ENCODE measurements at regions not wholly inside any gene's neighbourhood (a gene's known extent, or its start where the extent isn't known, plus 50 kb on each side); places are given as distances from the start of the nearest gene placed in this dataset.
"Not testable (repeated sequence)": the region's sequence is repeated elsewhere in the genome, so short reads cannot be mapped to it uniquely, and the experiment has no call there.

DNA sequence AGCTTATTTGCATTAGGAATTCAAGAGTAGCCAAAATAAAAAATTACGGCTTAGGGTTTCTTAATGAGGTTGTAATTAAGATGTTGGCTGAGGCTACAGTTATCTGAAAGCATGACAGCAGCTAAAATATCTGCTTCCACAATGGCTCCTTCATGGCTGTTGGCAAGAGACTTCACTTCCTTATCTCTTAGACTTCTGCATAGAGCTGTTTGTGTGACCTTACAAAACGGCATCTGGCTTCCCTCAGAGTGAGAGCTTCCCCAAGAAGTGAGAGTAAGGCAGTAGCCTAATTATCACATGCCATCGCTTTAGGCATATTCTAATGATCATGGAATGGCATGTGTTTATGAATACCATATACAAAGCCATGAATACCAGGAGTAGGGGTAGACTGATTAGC lies 57.6 kb downstream of the CCDC59 start:
- DNase-seq = no peak

DNA sequence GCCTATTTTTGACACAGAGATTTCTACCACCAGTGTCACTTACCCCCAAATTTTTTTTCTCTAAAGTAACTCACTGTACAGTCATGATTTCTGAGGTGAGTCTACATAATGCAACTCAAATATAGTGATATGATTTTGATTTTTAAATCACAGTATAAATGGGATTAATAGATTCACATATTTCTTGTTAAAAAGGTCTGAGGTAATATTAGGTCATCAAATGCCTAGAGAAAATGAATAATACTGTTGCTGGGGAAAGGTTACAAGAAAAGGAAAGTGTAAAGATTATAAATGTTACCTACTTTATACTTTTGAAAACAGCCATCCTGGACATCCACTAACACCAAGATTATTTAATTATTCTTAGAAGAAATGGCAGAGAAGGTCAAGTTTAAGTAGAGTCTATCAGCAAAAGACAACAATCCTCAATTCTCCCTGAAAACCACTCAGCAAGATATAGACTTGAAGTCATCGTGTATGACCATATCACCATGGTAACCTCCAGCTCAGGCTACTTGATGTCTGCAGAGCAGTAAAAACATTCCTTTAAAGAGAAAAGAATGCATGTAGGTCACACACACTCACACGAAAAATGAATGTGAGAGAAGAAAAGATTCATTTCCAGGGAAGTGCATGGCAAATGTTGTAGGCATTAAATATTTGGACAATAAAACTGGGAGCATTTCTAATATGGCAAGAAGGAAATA lies 58.7 kb downstream of the CCDC59 start:
- peak; percentile 22 for DNase-seq

DNA sequence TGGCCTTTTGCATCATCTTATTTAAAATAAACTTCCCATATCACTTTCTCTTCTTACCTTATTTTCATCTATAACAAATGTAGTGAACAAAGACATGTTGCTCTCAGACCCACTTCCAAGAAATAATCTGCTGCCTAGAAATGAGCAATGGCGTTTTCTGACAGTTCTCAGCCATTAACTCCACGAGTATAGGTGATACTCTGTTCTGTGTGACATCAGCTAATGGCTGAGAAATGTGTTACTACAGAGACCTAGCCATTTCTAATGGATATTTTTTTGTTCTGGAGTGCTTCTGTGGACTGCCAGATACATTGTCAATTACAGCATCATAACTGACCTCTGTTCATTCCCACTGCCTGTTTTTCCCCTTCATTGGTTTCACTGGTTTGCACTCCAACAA lies 67.8 kb downstream of the CCDC59 start:
- no peak for DNase-seq

DNA sequence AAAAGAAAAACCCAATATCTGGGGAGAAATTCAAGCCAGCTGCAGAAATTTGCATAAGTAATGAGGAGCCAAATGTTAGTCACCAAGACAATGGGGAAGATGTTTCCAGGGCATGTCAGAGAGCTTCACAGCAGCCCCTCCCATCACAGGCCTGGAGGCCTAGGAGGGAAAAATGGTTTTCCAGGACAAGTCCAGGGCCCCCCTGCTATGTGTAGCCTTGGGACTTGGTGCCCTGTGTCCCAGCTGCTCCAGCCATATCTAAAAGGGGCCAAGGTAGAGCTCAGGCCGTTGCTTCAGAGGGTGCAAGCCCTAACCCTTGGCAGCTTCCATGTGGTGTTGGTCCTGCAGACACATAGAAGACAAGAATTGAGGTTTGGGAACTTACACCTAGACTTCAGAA lies 76.9 kb downstream of the CCDC59 start:
- DNase-seq = not testable (repeated sequence)

DNA sequence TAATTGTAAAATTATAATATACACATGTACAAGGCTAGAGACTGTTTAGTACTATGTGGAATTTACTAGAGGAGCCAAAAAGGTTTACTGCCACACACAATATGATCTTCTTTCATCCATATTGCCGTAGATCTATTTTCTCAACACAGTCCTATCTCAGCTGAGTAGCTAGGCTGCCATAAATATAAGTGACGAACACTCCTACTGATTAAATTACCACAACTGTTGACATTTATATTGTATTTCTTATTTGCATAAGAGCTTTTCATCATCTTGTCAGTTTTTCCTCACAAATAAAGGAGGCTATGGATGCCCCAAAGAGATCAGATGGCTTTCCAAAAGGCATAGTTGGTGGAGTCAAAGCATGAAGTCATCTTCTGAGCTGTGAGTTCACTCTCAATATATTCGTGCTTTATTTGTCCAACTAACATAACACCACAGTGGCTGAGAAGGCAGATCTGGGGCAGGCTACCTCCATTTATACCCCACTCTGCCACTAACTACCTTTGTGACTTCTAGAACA lies 78.6 kb downstream of the CCDC59 start:
- no peak for DNase-seq

DNA sequence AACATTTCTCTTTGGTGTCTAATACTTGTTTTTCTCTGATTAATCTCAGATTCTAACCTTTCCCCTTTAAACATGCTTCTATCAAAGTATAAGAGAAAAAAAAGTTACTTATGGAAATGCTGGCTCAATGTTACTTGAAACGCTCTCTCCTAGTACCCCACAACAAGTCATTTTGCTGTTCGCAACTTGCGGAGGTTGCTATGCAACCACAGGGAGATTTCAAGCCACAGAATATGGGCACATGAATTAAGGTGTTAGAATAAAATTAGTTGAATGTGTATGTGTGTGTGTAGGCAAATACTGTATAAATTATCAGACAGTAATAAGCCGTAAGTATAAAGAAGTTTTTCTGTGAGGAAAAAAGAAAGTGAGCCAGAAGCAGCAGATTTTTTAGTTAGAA lies 80.6 kb downstream of the CCDC59 start:
- DNase-seq = no peak

DNA sequence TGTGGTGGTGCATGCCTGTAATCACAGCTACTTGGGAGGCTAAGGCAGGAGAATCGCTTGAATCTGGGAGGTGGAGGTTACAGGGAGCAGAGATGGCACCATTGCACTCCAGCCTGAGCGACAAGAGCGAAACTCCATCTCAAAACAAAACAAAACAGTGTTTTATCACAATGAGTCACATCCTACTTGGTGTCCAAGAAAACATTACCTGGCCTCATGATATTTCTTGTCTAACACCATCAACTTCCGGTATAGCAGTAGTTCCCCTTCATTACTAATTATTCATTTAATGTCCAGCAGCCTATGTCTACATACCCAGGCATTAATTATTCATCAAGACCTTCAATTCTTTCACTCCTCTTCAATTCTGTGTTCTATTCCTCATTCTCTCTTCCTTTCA lies 115.5 kb downstream of the CCDC59 start:
- no peak for DNase-seq

DNA sequence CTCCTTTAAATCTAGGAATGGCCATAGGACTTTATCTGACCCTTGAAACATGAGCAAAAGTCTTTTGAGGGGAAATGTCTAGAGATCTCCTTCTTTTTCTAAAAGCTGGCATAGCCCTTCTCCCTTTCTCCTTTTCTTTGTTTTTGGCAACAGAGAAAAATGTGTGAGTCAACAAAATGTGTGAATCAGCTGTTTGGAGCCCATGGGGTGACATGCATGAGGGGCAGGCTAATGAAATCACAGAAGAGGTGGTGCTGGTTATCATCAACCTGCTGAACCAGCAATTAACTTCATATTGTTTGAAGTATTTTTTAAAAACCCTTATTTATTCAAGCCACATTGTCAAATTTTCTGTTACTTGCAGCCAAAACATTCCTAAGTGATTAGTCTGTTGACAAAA lies 132.3 kb downstream of the CCDC59 start:
- DNase-seq = no peak

DNA sequence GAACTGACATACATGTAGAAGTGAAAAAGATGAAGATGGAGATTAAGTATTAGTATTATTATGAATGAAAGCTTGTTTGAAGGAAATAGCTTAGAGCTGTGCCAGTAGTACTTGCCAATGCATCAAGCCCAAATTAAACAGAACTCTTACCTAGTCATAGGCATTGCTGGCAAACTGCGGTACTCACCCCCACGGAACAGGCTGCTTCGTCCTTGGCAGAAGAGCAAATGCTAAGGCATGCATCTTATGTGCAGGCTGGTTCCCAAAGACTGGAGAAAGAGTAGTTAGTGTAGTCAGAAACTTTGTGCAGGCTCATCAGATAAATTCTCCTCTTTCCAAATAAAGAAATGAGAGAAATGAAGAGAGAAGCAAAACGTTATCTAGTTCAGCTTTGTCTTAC lies 134.8 kb downstream of the CCDC59 start:
- no peak for DNase-seq

DNA sequence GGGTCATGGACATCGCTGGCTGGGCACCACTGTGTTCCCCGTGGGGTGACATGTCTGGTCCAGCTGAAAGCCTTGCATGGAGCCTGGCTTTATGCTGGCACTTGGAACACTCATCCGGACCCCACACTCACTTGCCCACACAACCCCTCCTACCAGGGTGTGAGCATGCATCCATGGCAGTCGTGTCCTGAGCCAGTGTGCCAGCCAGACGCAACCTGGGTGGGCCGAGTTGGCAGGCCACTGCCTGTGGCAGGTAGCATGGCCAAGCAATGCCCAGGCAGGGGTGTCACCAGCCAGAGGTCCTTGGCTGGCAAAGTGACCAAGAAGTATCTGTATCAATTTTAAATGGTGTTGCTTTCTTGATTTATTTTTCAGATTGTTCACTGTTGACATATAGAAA lies 141.7 kb downstream of the CCDC59 start:
- DNase-seq = no peak

DNA sequence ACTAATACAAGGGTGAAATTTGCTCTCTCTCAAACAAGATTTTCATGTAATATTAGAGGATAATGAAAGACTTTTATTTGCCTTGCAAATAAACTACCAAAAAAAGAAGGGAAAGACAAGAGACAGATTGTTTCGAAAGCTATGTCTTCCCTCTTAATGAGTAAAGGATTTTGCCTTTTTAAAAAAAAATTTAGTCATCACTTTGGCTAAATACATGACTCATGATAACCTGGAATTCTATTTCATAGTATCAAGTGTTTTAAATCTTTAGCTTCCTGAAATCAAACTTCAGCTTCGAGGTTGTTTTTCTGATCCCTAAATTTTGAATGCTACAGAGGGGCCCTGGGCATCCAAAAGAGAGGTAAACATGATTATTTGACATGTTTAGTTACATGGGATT lies 144.4 kb downstream of the CCDC59 start:
- no peak for DNase-seq

DNA sequence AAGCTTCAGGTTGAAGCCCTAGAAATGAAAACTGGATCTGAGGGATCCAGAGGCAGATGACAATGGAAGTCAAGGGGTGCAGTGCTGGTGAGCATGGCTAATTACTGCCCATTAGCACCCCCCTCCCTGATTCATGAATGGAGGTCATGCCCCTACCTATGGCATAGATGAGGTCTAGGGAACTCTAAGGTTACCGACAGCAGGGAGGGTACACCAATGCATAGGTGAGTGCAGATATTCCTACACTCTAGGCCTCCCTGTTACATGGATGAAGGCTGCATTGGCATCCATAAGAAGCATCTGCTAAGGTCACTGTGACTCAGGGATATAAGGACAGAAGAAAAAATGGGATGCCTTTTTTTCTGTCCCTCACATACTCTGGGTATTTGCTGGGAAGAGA lies 147.3 kb downstream of the CCDC59 start:
- DNase-seq = no peak

DNA sequence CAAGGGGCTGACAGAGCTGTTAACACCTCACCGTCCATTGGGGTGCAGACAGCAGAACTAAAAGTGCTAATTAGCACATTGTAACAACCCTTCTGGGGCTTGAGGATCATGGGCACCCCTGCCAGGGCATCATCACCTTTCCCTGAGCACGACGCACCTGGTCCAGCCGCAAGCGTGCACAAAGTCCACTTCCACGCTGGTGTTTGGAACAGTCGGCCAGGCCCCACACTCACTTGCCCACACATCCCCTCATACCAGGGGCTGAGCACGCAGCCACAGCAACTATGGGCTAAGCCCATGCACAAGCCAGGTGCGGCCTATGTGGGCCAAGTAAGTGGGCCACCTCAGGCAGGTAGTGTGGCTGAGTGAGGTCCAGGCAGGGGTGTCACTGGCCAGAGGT lies 148.7 kb downstream of the CCDC59 start:
- DNase-seq = no peak

DNA sequence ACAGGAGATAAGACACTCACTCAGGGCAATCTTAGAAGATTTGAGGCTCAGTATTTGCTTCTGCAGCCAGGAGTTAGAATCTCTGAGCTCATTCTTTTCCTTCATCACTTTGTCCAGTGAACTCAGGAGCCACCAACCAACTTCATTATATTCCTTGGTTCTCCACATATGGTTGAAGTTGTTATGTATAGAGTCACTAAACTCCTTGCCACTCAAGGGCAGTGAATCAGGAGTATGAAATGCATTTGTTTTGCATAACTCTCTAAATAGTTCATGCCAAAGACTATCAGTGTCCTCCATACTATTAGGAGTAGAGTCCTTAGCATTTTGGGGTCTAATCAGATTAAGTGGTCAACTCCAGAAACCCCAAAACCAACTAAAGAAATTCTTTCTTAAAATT lies 150.6 kb downstream of the CCDC59 start:
- DNase-seq = no peak

DNA sequence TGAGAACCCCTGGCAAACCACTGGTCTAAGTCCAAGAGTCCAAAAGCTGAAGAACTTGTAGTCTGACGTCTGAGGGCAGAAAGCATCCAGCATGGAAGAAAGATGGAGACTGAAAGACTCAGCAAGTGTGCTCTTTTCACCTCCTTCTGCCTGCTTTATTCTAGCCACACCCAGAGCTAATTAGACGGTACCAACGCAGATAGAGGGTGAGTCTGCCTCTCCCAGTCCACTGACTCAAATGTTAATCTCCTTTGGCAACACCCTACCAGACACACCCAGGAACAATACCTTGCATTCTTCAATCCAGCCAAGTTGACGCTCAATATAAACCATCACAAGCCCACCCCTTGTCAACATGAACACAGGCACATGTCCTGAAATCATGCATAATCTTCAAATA lies 155.1 kb downstream of the CCDC59 start:
- no peak for DNase-seq

DNA sequence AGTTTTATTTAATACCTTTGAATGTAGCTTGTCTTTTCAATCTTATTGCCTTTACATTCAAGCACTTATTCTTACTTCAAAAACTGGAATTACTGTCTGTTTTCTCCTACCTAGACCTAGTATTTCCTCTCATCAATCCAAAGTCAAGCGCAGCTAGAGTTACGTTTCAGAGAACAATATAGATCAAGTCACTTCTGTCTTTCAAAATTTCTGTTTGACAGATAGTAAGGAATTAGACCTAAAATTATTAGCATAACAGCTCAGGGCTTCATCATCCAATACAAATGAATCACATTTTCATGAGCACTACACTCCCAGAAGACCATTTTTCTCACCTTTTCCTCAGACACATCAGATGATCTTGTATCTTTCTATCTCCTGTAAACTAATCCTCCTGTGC lies 170.6 kb downstream of the CCDC59 start:
- DNase-seq = no peak

DNA sequence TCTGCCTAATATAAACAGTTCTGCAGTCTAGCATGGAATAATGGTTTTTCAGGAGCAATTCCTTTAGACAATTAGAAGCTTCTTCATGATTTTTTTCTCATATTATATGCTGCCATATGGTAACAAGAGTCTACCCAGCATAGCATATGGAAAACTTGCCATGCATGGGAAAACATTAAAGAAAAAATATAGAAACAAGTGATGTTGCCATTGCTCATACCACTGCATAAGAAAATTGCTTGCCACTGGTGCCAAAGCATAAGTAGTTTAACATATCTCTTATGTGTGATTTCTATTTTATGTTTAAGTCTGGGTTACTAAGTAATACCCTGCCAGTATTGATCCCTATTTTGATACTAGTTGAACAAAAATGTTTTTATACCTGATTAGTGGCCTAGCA lies 171.2 kb downstream of the CCDC59 start:
- no peak for DNase-seq

DNA sequence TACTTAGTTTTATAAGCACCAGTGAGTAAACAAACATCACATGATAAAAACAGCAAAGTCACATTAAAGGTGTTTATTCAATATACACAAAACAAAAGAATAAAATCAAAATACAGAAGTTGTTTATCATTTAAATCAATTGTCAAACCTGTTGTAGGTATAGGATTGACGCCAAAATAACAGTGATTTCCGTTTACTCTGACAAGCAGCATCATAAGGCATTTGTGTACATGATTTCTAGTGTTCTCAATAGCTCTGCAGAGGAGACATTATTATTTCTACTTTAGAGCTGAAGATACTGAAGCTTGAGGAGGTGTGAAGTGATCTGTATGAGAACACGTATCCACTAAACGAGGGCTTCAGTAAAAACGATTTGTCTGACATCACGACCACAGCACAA lies 171.9 kb downstream of the CCDC59 start:
- DNase-seq = no peak

DNA sequence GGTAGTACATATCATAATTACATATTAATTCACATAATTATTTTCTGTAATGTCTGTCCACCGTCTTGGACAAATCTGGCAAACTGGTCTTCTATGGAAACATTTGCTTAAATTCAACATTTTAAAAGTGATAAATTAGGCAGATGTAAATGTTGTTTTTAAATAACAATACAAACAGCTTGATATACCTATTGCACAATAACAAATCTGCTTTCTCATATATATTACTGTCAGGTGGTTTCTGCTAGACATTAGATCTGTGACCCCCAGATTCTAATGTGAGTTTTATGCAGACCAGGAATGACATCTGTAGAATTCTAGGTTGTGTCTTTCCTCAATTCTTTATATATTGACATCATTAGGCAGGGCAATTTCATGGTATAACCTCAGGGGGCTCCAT lies 173.3 kb downstream of the CCDC59 start:
- no peak for DNase-seq

DNA sequence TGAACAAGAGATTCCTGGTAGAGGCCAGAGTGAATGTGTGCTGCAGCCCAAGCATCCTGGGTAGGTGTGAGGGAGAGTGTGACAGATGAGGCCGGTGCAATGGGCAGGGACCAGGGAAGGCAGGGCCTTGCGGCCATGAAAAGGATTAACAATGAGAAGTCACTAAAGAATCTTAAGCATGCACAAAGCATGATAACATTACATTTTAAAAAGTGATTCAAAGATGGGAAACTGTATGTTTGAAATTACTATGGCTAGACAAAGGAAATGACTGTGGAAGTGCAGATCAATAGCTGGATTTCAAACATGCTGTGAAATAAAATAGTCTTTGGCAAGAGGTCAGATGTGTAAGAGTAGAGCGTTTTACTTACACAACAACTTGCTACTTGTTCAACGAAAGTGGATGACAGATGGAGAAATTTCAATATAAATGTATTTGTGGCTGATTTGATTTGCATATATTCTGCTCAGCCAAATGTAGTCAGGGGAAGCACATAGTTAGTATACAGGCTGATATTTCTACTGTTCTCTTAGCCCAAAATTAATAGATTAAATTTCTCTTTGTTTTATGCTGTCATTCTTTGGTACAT lies 175.5 kb downstream of the CCDC59 start:
- DNase-seq = no peak

DNA sequence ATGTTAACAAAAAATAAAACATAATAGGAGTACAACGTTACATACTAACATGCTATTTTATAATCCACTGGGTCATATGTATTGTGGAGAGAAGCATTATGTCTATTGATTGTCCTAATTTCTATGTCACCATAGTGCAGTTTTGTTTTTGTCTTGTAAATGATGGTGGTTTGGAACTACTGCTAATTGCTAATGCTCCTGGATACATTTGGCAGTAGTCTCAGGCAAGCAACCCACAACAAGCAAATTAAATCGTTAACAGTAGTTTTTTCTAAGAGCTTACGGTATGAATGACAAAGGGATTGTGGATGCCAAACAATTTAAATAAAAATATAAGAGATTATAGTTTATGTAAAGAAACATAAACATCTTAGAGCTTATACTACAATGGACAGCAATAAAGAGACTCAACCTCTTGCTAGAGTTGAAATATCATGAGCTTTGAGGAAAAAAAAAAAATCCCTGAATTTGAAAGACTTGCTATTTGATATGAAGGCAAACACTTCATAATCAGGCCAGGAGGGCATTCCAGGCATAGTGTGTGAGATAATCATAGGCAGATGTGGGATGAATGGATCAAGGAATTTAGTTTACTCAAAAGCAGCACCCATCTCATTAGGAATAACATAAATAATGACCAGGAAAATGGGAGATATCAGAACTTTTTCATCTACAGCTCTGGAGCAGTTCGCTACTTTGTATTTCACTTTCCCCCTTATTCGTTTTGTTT lies 181.3 kb downstream of the CCDC59 start:
- no peak for DNase-seq

DNA sequence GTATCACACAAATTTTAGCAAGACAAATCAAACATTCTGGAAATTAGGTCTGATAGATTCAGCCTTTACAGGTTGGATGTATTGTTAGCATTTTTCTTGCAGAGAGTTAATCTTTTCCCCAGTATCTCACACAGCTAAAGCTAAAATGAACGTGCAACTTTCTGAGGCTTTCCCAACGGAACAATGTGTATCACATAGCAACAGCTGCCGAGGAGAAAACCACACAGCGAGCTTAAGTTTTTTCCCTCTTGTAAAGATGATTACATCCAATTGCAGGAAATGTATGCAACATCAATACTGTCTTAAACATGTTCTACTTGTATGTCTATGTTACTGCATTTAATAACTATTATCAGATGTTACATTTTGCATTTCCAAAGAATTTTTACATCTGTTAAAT lies 182.2 kb downstream of the CCDC59 start:
- no peak for DNase-seq

DNA sequence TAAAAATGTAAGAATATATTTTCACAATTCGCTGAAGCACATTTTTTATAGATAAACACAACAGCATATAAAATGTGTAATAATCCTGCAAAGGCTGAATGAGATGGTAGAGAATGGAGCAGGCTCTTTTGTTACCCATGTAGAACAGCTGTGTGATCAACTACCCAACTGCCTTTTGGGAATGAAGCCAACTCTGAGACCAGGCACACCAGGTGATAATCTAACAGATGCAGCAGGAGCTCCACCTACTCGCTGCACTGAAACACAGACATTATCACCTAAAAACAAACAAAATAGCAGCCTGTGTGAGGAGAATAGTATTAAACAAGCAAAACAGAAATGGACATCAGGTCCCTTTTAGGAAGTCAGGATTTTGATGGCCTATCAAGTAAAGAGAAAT lies 183.3 kb downstream of the CCDC59 start:
- no peak for DNase-seq

DNA sequence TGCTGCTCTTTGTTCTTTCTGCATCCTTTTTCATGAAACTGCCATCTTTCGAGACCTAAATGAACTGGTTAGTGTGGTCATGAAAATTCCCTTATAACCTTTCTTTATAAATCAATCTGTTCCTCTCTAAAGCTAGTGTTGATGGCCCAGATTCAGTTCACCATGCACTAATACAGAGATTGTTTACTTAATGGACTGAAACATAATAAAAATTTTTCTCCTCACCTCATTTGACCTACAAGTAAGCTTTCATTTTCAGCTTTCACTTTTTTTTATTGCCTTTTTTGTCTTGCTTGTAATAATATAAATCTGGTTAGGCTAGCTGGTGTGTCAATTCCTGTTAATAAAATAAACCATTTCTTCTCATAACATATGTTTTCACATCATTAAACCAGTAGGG lies 183.8 kb downstream of the CCDC59 start:
- no peak for DNase-seq

All from amniotic stem cell (primary cell).